Activated B cell treated with CpG ODN at 0.5 μM for 24 hours (primary cell): ENCODE measurements at regions not wholly inside any gene's neighbourhood (a gene's known extent, or its start where the extent isn't known, plus 50 kb on each side); places are given as distances from the start of the nearest gene placed in this dataset.

ENCODE experiments used
- ATAC-seq: fragments of 200-7000 bp; cut with Tn5 transposase; one replicate; pipeline ENCODE4 v1.10.0; 2021; ENCODE audit warnings: low read depth, mild to moderate bottlenecking, moderate library complexity
- CTCF ChIA-PET: fragments of 350-600 bp; sonication (Branson Sonifier 250); formaldehyde crosslinking; loops from one replicate; lab custom pipeline; 2021; ENCODE audit warnings: antibody characterized with exemption; lab: Charles Lee
- POLR2A ChIA-PET: fragments of 350-600 bp; sonication (Branson Sonifier 250); formaldehyde crosslinking; loops from one replicate; lab custom pipeline; 2021; ENCODE audit warnings: antibody characterized with exemption; lab: Charles Lee
- DNase-seq: peaks from one replicate; pipeline ENCODE4 v3.0.0; 2022
- H3K27ac Mint-ChIP-seq: one replicate; pipeline ENCODE4 v1.8.0; 2020; ENCODE audit warnings: mixed read lengths
- H3K27me3 Mint-ChIP-seq: one replicate; pipeline ENCODE4 v1.8.0; 2021; ENCODE audit warnings: mixed read lengths
- H3K36me3 Mint-ChIP-seq: one replicate; pipeline ENCODE4 v1.8.0; 2021; ENCODE audit warnings: low read depth, mixed read lengths
- H3K4me1 Mint-ChIP-seq: one replicate; pipeline ENCODE4 v1.8.0; 2021; ENCODE audit warnings: mixed read lengths
- H3K4me3 Mint-ChIP-seq: one replicate; pipeline ENCODE4 v1.8.0; 2020; ENCODE audit warnings: mild to moderate bottlenecking, mixed read lengths
- H3K9me3 Mint-ChIP-seq: one replicate; pipeline ENCODE4 v1.8.0; 2020; ENCODE audit warnings: mixed read lengths
- CTCF ChIP-seq: fragments of 200-600 bp; IDR thresholded peaks from one replicate; pipeline ENCODE4 v1.8.0; 2022; ENCODE audit warnings: antibody characterized with exemption, mild to moderate bottlenecking
- intact Hi-C: fragments of 100-400 bp; cut with micrococcal nuclease; formaldehyde crosslinking; loops from one replicate; pipeline ENCODE4 v1.15.1; 2024

GRCh38 chr9:11352612-11353011, 739.8 kb upstream of the PTPRD start:
- H3K27ac Mint-ChIP-seq: no peak overlapping the region
- no peak for DNase-seq
- ATAC-seq: no peak
- no peak for TF ChIP-seq CTCF
- ChIA-PET POLR2A (no interaction called here), CTCF (no interaction called here)
- no peaks in the 10 kb centered on the region for H3K27me3 Mint-ChIP-seq
- intact Hi-C loops: no loop called here
- no peaks in the 10 kb centered on the region for H3K36me3 Mint-ChIP-seq
- H3K4me3 Mint-ChIP-seq: no peak overlapping the region
- H3K4me1 Mint-ChIP-seq: no peaks in the 10 kb centered on the region
- peaks cover 2% of the 10 kb centered on the region for H3K9me3 Mint-ChIP-seq

- TF ChIP-seq CTCF: no peak
- no peaks in the 10 kb centered on the region for H3K36me3 Mint-ChIP-seq
- POLR2A ChIA-PET: no interaction called here
- H3K27ac Mint-ChIP-seq: no peak overlapping the region
- no peak overlapping the region for H3K4me3 Mint-ChIP-seq
- CTCF ChIA-PET: no interaction called here
- no peaks in the 10 kb centered on the region for H3K27me3 Mint-ChIP-seq
- H3K9me3 Mint-ChIP-seq: no peaks in the 10 kb centered on the region
- intact Hi-C loops: no loop called here
- no peak for ATAC-seq
- H3K4me1 Mint-ChIP-seq: no peaks in the 10 kb centered on the region
- no peak for DNase-seq
Observed at GRCh38 chr9:11356067-11356466, 743.3 kb upstream of the PTPRD start.

- no peak overlapping the region for H3K4me3 Mint-ChIP-seq
- ChIA-PET POLR2A (no interaction called here), CTCF (no interaction called here)
- H3K27me3 Mint-ChIP-seq: no peaks in the 10 kb centered on the region
- ATAC-seq (no peak), DNase-seq (no peak)
- peaks cover 3% of the 10 kb centered on the region for H3K9me3 Mint-ChIP-seq
- H3K27ac Mint-ChIP-seq: no peak overlapping the region
- TF ChIP-seq CTCF: no peak
- no peaks in the 10 kb centered on the region for H3K36me3 Mint-ChIP-seq
- intact Hi-C loops: no loop called here
- H3K4me1 Mint-ChIP-seq: no peaks in the 10 kb centered on the region
Observed at GRCh38 chr9:11366585-11367129, 753.9 kb upstream of the PTPRD start.

- Mint-ChIP-seq H3K9me3 (peaks cover 3% of the 10 kb centered on the region), H3K4me3 (no peak overlapping the region), H3K27ac (no peak overlapping the region), H3K4me1 (no peaks in the 10 kb centered on the region), H3K27me3 (no peaks in the 10 kb centered on the region), H3K36me3 (no peaks in the 10 kb centered on the region)
- POLR2A ChIA-PET: no interaction called here
- ATAC-seq (no peak), DNase-seq (no peak)
- TF ChIP-seq CTCF: no peak
- CTCF ChIA-PET: no interaction called here
- intact Hi-C loops: no loop called here
Observed at GRCh38 chr9:11374926-11375325, 762.1 kb upstream of the PTPRD start.

GRCh38 chr9:11402621-11403020, 789.8 kb upstream of the PTPRD start:
- intact Hi-C loops: no loop called here
- no peak for ATAC-seq
- POLR2A ChIA-PET: no interaction called here

More at GRCh38 chr9:11402621-11403020, 789.8 kb upstream of the PTPRD start:
- H3K36me3 Mint-ChIP-seq: no peaks in the 10 kb centered on the region
- CTCF ChIA-PET: no interaction called here
- H3K4me3 Mint-ChIP-seq: no peak overlapping the region
- H3K9me3 Mint-ChIP-seq: peaks cover 31% of the 10 kb centered on the region
- no peaks in the 10 kb centered on the region for H3K27me3 Mint-ChIP-seq
- no peak for TF ChIP-seq CTCF
- H3K27ac Mint-ChIP-seq: no peak overlapping the region
- no peaks in the 10 kb centered on the region for H3K4me1 Mint-ChIP-seq
- no peak for DNase-seq
